Femur (tissue), 1 donor: ENCODE measurements at regions not wholly inside any gene's neighbourhood (a gene's known extent, or its start where the extent isn't known, plus 50 kb on each side); places are given as distances from the start of the nearest gene placed in this dataset.

Experiments
- DNase-seq: peaks from one replicate; pipeline ENCODE4 v3.0.0-alpha.2; 2017

DNA sequence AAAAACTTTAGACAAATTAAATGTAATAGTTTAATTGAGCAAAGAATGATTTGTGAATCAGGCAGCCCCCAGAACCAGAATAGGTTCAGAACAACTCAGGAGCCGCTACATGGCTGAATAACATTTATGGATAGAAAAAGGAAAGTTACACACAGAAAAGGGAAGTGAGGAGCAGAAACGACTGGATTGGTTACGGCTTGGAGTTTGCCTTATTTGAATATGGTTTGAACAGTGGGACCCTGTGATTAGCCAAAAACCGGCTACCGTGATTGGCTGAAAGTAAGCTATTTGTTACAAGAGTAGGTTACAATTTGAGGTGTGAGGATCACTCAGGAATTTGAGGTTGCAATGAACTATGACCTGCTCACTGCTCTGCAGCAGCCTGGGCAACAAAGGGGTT, 1139.8 kb downstream of the CDH11 start:
- DNase-seq = no peak

- no peak for DNase-seq
These were observed 1140.2 kb downstream of the CDH11 start for GRCh38 chr16:63981639-63982038.

GRCh38 chr16:63980763-63981162, 1141.1 kb downstream of the CDH11 start:
- DNase-seq = no peak

GRCh38 chr16:63978240-63978639, 1143.6 kb downstream of the CDH11 start:
- DNase-seq = no peak

DNA sequence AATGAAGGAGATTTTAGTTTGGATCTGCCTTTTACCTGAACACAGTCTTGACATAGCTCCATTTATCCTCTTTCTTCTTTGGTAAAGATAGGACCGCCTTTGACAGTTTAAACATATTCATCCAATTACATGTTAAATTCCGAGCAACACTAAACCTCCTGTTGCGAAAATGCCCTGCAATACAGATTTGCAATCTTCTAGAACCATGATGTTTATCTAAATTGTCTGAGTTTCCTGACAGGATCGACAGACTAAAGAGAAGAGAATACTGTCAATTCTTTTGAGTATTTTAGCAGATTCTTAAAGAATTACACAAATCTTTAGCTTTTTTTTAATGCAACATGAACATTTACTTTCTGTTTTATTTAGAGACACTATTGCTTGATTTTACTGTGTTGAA, 1145.5 kb downstream of the CDH11 start:
- no peak for DNase-seq

GRCh38 chr16:63975669-63976068, 1146.2 kb downstream of the CDH11 start:
- no peak for DNase-seq

- no peak for DNase-seq
These were observed 1153.9 kb downstream of the CDH11 start for GRCh38 chr16:63967966-63968365.

GRCh38 chr16:63960321-63960720, 1161.5 kb downstream of the CDH11 start:
- DNase-seq = peak; percentile 35

GRCh38 chr16:63947022-63947421, 1174.8 kb downstream of the CDH11 start:
- DNase-seq = no peak

DNA sequence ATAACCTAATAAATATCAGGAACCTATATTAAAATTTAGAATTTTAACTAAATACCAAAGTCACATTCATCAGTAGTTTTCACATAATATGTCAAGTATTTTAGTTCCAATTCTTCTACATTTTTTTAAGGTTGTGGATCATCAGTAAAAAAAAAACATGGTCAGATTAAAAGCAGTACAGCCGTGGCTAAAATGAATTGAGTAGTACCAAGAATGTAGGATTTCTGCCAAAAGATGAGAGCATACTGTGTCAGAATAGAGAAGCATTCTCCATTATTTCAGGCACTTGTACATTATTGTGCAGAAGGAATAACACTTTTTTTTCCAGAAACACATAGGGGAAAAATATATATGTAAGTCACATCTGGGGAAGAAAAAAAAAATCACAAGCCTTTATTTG, 1176.1 kb downstream of the CDH11 start:
- DNase-seq = no peak

- DNase-seq = peak; percentile 47
These were observed 1178.3 kb downstream of the CDH11 start for GRCh38 chr16:63943566-63943965.

- DNase-seq = no peak
These were observed 1183.2 kb downstream of the CDH11 start for GRCh38 chr16:63938661-63939060.

DNA sequence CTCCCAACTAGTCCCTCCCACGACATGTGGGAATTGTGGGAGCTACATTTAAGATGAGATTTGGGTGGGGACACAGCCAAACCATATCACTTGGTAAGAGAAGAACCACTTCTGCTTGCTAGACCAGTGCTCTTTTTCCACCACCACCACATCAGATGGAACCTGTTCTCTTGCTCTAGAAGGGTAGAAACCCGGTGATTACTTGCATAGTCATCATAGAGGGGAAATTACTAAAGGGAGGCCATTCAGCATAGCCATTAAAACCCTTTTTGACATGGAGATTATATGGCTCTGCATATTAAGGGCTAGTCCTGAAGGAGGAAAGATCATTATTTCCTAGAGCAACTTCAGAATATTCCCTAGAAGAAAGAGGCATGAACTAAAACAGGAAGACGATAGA, 1188.0 kb downstream of the CDH11 start:
- no peak for DNase-seq

GRCh38 chr16:63928421-63928820, 1193.4 kb downstream of the CDH11 start:
- DNase-seq = no peak

DNA sequence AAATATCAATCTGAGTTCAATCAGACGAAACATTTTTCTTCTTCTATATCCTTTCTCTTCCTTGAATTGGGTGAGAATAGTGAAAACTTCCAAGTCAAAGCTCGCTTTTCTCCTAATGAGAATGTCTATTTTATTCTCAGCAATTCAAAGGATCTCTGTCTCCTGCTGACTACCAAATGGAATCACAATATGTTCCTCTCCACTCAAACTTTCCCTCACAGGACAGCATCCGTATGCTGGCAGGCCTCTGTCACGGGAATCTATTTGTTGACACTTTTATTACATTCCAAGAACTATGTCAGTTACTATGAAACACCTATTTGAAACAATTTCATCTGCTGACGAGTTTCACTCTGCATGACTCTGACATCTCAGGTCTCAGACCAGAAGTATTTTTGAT, 1196.6 kb downstream of the CDH11 start:
- DNase-seq = no peak

GRCh38 chr16:63922560-63922959, 1199.3 kb downstream of the CDH11 start:
- no peak for DNase-seq

- no peak for DNase-seq
These were observed 1200.0 kb downstream of the CDH11 start for GRCh38 chr16:63921737-63922295.

DNA sequence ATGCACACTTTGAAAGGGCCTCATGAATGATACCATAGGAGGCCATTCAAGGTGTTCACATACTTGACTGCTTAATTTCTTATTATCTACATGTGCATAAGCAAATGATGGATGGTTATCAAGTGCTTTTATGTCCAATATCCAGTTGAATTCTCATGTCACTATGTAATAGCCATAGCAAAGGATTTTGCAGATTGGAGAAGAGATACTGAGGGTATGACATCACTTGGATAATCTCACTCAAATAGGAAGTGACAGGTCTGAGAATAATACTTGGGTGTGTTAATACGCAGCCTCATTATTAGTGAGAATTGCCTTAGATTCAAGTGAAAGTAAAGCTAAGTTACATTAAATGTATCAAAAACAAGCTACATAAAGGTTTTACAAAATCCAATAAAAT, 1208.6 kb downstream of the CDH11 start:
- no peak for DNase-seq

GRCh38 chr16:63907251-63907650, 1214.6 kb downstream of the CDH11 start:
- no peak for DNase-seq

- DNase-seq = no peak
These were observed 1216.9 kb downstream of the CDH11 start for GRCh38 chr16:63904930-63905329.

DNA sequence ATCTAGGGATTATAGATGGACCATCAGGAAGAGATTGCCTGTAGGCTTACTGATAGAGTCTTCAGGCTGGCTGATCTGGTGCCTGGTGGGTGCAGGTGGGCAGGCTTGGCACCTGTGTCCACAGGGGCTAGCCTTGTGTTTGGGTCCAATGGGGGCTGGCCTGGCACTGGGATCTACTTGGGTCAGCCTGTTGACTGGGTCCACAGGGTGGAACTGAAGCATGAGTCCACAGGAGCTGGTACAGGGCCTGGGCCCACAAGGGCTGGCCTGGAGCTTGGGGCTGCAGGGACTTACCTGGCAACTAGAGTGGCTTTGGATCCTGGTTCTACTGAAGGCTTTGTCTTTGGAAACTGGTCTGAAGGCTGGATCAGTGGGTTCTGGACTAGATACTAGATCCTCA, 1217.7 kb downstream of the CDH11 start:
- no peak for DNase-seq

DNA sequence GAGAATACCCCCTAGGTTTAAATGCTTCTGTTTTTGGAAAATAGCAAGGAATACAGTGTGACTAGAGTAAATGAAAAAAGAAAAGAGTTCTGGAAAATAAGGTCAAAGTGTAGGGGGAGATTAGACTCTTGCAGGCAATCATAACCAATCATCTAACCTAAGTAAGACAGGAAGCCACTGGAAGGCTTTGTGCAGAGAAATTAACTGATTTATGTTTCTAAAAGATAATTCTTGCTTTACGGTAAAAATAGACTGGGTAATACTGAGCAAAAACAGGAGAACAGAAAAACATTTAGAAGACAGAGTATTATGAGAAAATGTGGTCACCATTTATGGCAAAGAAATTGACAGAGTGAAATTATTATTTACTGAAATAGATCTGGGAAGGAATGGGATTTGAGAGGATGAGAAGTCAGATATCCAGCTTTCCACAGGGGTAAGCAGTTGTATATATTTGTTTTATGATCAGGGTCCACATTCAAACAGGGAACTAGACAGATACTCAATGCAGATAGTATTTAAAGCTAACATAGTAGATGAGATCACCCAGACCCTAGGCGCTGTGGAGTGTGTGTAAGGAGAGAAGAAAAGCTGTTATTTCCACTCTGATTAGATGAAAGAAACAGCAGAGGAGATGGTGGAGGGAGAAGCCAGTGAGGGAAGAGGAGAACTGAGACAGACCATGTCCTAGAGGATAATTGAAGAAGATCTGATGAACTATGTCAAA, 1225.3 kb downstream of the CDH11 start:
- DNase-seq = no peak

DNA sequence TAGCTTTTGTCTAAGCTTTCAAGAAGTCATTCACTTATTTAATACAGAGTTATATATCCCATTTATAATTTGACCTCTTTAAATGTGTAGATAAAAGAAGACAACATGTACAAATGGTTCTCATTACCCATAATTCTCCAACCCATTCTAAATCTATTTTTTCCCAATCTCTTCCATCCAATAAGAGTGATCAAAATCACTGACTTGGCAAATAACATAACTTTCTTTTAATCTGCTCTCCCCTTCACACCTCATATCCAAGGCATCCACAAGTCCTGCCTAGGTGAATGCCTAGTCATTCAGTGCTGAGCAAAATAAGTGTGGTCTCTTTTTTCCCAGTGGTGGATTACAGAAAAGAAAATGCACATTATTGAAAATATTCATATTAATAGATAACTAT, 1231.1 kb downstream of the CDH11 start:
- no peak for DNase-seq

DNA sequence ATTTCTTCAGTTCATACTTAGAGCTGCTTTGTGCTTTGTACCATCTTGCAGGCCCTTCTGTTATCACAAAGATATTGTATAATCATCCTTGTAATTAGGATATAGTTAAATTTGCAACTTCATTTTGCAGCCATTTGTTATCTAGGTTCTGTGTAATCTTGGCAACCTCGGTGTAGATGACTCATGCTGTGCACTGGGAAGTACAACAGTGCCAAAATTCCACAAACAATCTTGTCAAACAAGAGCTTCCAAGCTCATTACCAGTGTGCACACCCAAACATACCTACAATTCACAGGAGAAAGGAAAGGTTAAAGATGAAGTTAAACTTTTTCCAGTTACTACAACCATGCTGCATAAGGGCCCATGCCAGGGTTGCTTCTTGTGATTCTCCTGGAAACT, 1231.8 kb downstream of the CDH11 start:
- DNase-seq = peak; percentile 20

- no peak for DNase-seq
These were observed 1238.8 kb downstream of the CDH11 start for GRCh38 chr16:63883091-63883490.
